Right renal cortex interstitium (tissue), 3 donors: ENCODE measurements at regions not wholly inside any gene's neighbourhood (a gene's known extent, or its start where the extent isn't known, plus 50 kb on each side); places are given as distances from the start of the nearest gene placed in this dataset.
"Not testable (repeated sequence)": the region's sequence is repeated elsewhere in the genome, so short reads cannot be mapped to it uniquely, and the experiment has no call there.

Experiments used
- DNase-seq, 3 donors: peaks; one replicate each; pipeline ENCODE4 v3.0.0-alpha.2; 2013; ENCODE audit warnings: low read depth in 3 of 3, low spot score in 2 of 3

- no peak for DNase-seq
Observed at GRCh38 chr15:96121086-96121920, 209.2 kb upstream of the NR2F2 start.

- DNase-seq: no peak
Observed at GRCh38 chr15:96122077-96123027, 208.1 kb upstream of the NR2F2 start.

GRCh38 chr15:96123028-96123400 is 207.5 kb upstream of the NR2F2 start:
- no peak for DNase-seq

GRCh38 chr15:96123630-96124187 is 206.8 kb upstream of the NR2F2 start:
- DNase-seq: no peak

- DNase-seq: no peak
Observed at GRCh38 chr15:96124436-96124835, 206.1 kb upstream of the NR2F2 start.

GRCh38 chr15:96125721-96126415 is 204.6 kb upstream of the NR2F2 start:
- DNase-seq: no peak

GRCh38 chr15:96126859-96127258 is 203.6 kb upstream of the NR2F2 start:
- DNase-seq: no peak

GRCh38 chr15:96130734-96131133 is 199.8 kb upstream of the NR2F2 start:
- DNase-seq: no peak

GRCh38 chr15:96132126-96132525 is 198.4 kb upstream of the NR2F2 start:
- no peak for DNase-seq

GRCh38 chr15:96135166-96136093 is 195.1 kb upstream of the NR2F2 start:
- DNase-seq: no peak

- DNase-seq: no peak
Observed at GRCh38 chr15:96138985-96139384, 191.5 kb upstream of the NR2F2 start.

GRCh38 chr15:96142498-96142897 is 188.0 kb upstream of the NR2F2 start:
- DNase-seq: no peak

GRCh38 chr15:96144734-96145133 is 185.8 kb upstream of the NR2F2 start:
- no peak for DNase-seq

- DNase-seq: no peak
Observed at GRCh38 chr15:96146726-96147125, 183.8 kb upstream of the NR2F2 start.

GRCh38 chr15:96147267-96147666 is 183.2 kb upstream of the NR2F2 start:
- no peak for DNase-seq

GRCh38 chr15:96150254-96150653 is 180.2 kb upstream of the NR2F2 start:
- DNase-seq: no peak

- DNase-seq: not testable (repeated sequence)
Observed at GRCh38 chr15:96151749-96152148, 178.8 kb upstream of the NR2F2 start.

GRCh38 chr15:96153929-96154328 is 176.6 kb upstream of the NR2F2 start:
- no peak for DNase-seq

GRCh38 chr15:96158938-96159337 is 171.6 kb upstream of the NR2F2 start:
- no peak for DNase-seq

- DNase-seq: no peak
Observed at GRCh38 chr15:96160269-96160668, 170.2 kb upstream of the NR2F2 start.
